DND-41 (cell line): ENCODE measurements at regions not wholly inside any gene's neighbourhood (a gene's known extent, or its start where the extent isn't known, plus 50 kb on each side); places are given as distances from the start of the nearest gene placed in this dataset.

Experiments used
- ATAC-seq: fragments of 200-7000 bp; cut with Tn5 transposase; 3 replicates; pipeline ENCODE4 v1.9.1; 2021; ENCODE audit warnings: low read depth; ENCODE audit not compliant: insufficient read depth
- DNase-seq: peaks from one replicate; pipeline ENCODE4 v3.0.0-alpha.2; 2020
- H2AFZ ChIP-seq: 2 replicates; pipeline ENCODE4 v1.6.0; 2012; ENCODE audit warnings: low read depth, low read length
- H3K27ac ChIP-seq: 2 replicates; pipeline ENCODE4 v1.5.1; 2012; ENCODE audit warnings: low read length, inconsistent platforms
- H3K27me3 ChIP-seq: fragments of 200-600 bp; sonication (generic); 2 replicates; pipeline ENCODE4 v1.6.0; 2012; ENCODE audit warnings: low read length, mild to moderate bottlenecking, inconsistent platforms; ENCODE audit not compliant: insufficient read depth, poor library complexity
- H3K36me3 ChIP-seq: 2 replicates; pipeline ENCODE4 v1.5.1; 2012; ENCODE audit warnings: low read length, inconsistent platforms; ENCODE audit not compliant: insufficient read depth
- H3K4me1 ChIP-seq: 2 replicates; pipeline ENCODE4 v1.5.1; 2012; ENCODE audit warnings: mild to moderate bottlenecking, low read length; ENCODE audit not compliant: insufficient read depth
- H3K4me2 ChIP-seq: 2 replicates; pipeline ENCODE4 v1.6.0; 2012; ENCODE audit warnings: mild to moderate bottlenecking, moderate library complexity, low read length, inconsistent platforms; ENCODE audit not compliant: insufficient read depth
- H3K4me3 ChIP-seq, 2 experiments: fragments of 200-600 bp in 1 of 2; shearing (Covaris generic) in 1 of 2; 2 replicates each; pipeline ENCODE4 v1.5.1; 2012 to 2016; ENCODE audit warnings: inconsistent platforms in 2 of 2, low read length in 2 of 2, mild to moderate bottlenecking in 2 of 2, low read depth in 1 of 2, moderate library complexity in 1 of 2
- H3K79me2 ChIP-seq: 2 replicates; pipeline ENCODE4 v1.6.0; 2012; ENCODE audit warnings: low read length, inconsistent platforms; ENCODE audit not compliant: insufficient read depth
- H3K9ac ChIP-seq: 2 replicates; pipeline ENCODE4 v1.6.0; 2012; ENCODE audit warnings: low read depth, mild to moderate bottlenecking, inconsistent platforms, low read length, moderate library complexity
- H3K9me3 ChIP-seq: 2 replicates; pipeline ENCODE4 v1.5.1; 2012; ENCODE audit warnings: low read length, moderate library complexity, mild to moderate bottlenecking, inconsistent platforms; ENCODE audit not compliant: insufficient read depth, severe bottlenecking
- H4K20me1 ChIP-seq: 2 replicates; pipeline ENCODE4 v1.6.0; 2012; ENCODE audit warnings: low read length; ENCODE audit not compliant: insufficient read depth
- CTCF ChIP-seq: IDR thresholded peaks from 2 replicates; pipeline ENCODE4 v1.5.1; 2012; ENCODE audit warnings: borderline replicate concordance, low read length, moderate library complexity, mild to moderate bottlenecking; ENCODE audit not compliant: poor library complexity, severe bottlenecking; ENCODE audit errors: extremely low read depth
- EZH2 ChIP-seq: IDR thresholded peaks from 3 replicates; pipeline ENCODE4 v1.6.1; 2012; ENCODE audit warnings: borderline replicate concordance, low read depth, mild to moderate bottlenecking, moderate library complexity, low read length, inconsistent platforms; ENCODE audit not compliant: severe bottlenecking

GRCh38 chr3:72436863-72437592, 411.2 kb downstream of the SHQ1 start:
- no peak overlapping the region for H3K4me3 ChIP-seq
- H3K9ac ChIP-seq, result no peak overlapping the region
- H2AFZ ChIP-seq, result no peak overlapping the region
- H3K4me2 ChIP-seq, result no peak overlapping the region
- TF ChIP-seq EZH2 (no peak), CTCF (no peak)
- H3K79me2 ChIP-seq, result peaks cover 97% of the 10 kb centered on the region
- H3K4me1 ChIP-seq, result no peaks in the 10 kb centered on the region
- H4K20me1 ChIP-seq, result peaks cover 66% of the 10 kb centered on the region; the same call in 1 of the 2 replicates
- ATAC-seq, result no peak
- peaks cover 26% of the 10 kb centered on the region for H3K36me3 ChIP-seq
- no peak overlapping the region for H3K27ac ChIP-seq
- no peaks in the 10 kb centered on the region for H3K27me3 ChIP-seq
- no peaks in the 10 kb centered on the region for H3K9me3 ChIP-seq
- DNase-seq, result no peak

GRCh38 chr3:72434296-72434695, 413.9 kb downstream of the SHQ1 start:
- H3K27ac ChIP-seq, result no peak overlapping the region
- no peak overlapping the region for H3K4me3 ChIP-seq
- H3K9ac ChIP-seq, result no peak overlapping the region
- ATAC-seq, result no peak
- H3K4me2 ChIP-seq, result no peak overlapping the region
- no peaks in the 10 kb centered on the region for H3K27me3 ChIP-seq
- no peak for TF ChIP-seq CTCF
- TF ChIP-seq EZH2, result no peak
- peaks cover 62% of the 10 kb centered on the region for H4K20me1 ChIP-seq
- DNase-seq, result no peak
- H3K79me2 ChIP-seq, result peaks cover 92% of the 10 kb centered on the region
- no peaks in the 10 kb centered on the region for H3K4me1 ChIP-seq
- H2AFZ ChIP-seq, result no peak overlapping the region
- peaks cover 9% of the 10 kb centered on the region; the same call in 1 of the 2 replicates for H3K36me3 ChIP-seq
- H3K9me3 ChIP-seq, result no peaks in the 10 kb centered on the region

GRCh38 chr3:72432246-72432645, 416.0 kb downstream of the SHQ1 start:
- Histone ChIP-seq H2AFZ (no peak overlapping the region), H3K27ac (no peak overlapping the region), H3K4me3 (no peak overlapping the region), H3K79me2 (peaks cover 92% of the 10 kb centered on the region), H3K4me1 (peaks cover 5% of the 10 kb centered on the region; the same call in 1 of the 2 replicates), H3K27me3 (no peaks in the 10 kb centered on the region), H3K9ac (no peak overlapping the region), H3K9me3 (no peaks in the 10 kb centered on the region), H3K36me3 (no peaks in the 10 kb centered on the region), H4K20me1 (peaks cover 54% of the 10 kb centered on the region), H3K4me2 (no peak overlapping the region)
- no peak for DNase-seq
- ATAC-seq, result no peak
- TF ChIP-seq CTCF (no peak), EZH2 (no peak)
